GM13977 (cell line): ENCODE measurements at regions not wholly inside any gene's neighbourhood (a gene's known extent, or its start where the extent isn't known, plus 50 kb on each side); places are given as distances from the start of the nearest gene placed in this dataset.

ENCODE experiments used
- DNase-seq: peaks from one replicate; pipeline ENCODE4 v3.0.0; 2012; ENCODE audit warnings: low spot score
- CTCF ChIP-seq: IDR thresholded peaks from 2 replicates; pipeline ENCODE4 v1.5.1; 2012; ENCODE audit warnings: mild to moderate bottlenecking, control low read depth; ENCODE audit not compliant: insufficient read depth; ENCODE audit errors: extremely low read depth, missing control alignments
- in situ Hi-C: fragments of 300-500 bp; cut with MboI; formaldehyde crosslinking; loops from one replicate; pipeline ENCODE4 v1.12.0; 2022; ENCODE audit warnings: low sequenced_read_pairs, low pct_unique_long_range_greater_than_20kb, mixed read lengths, inconsistent platforms; ENCODE audit not compliant: unreplicated experiment

GRCh38 chr13:106350208-106350607 is 185.3 kb downstream of the EFNB2 start:
- no peak for DNase-seq
- no peak for TF ChIP-seq CTCF
- in situ Hi-C loops, result no loop called here

GRCh38 chr13:106349080-106349931 is 186.2 kb downstream of the EFNB2 start:
- in situ Hi-C loops, result no loop called here
- no peak for TF ChIP-seq CTCF
- DNase-seq, result no peak

- in situ Hi-C loops, result no loop called here
- TF ChIP-seq CTCF, result no peak
- no peak for DNase-seq
Measured at GRCh38 chr13:106348075-106348840, 187.2 kb downstream of the EFNB2 start.

- in situ Hi-C loops, result no loop called here
- no peak for TF ChIP-seq CTCF
- DNase-seq, result no peak
Measured at GRCh38 chr13:106344342-106344741, 191.1 kb downstream of the EFNB2 start.

GRCh38 chr13:106343836-106344235 is 191.6 kb downstream of the EFNB2 start:
- no peak for DNase-seq
- no peak for TF ChIP-seq CTCF
- in situ Hi-C loops, result no loop called here

GRCh38 chr13:106340249-106340648 is 195.2 kb downstream of the EFNB2 start:
- no peak for DNase-seq
- TF ChIP-seq CTCF, result no peak
- in situ Hi-C loops, result no loop called here
